IMR-90 (cell line): ENCODE measurements at regions not wholly inside any gene's neighbourhood (a gene's known extent, or its start where the extent isn't known, plus 50 kb on each side); places are given as distances from the start of the nearest gene placed in this dataset.

Source experiments
- BHLHE40 ChIP-seq: fragments of 150-350 bp; IDR thresholded peaks from 2 replicates; pipeline ENCODE4 v1.6.1; 2016; ENCODE audit warnings: mild to moderate bottlenecking, low read depth, low read length
- CEBPB ChIP-seq: IDR thresholded peaks from 2 replicates; pipeline ENCODE4 v1.6.1; 2012; ENCODE audit warnings: low read depth, low read length, improper control_type of control experiment
- CHD1 ChIP-seq: IDR thresholded peaks from 2 replicates; pipeline ENCODE4 v1.6.1; 2012; ENCODE audit warnings: low read depth, low read length, improper control_type of control experiment
- MAZ ChIP-seq: IDR thresholded peaks from 2 replicates; pipeline ENCODE4 v1.6.1; 2012; ENCODE audit warnings: low read depth, mild to moderate bottlenecking, low read length, improper control_type of control experiment, moderate library complexity, borderline replicate concordance
- MXI1 ChIP-seq: IDR thresholded peaks from 2 replicates; pipeline ENCODE4 v1.6.1; 2012; ENCODE audit warnings: low read depth, mild to moderate bottlenecking, low read length, moderate library complexity, borderline replicate concordance
- NFE2L2 ChIP-seq: fragments of 150-350 bp; IDR thresholded peaks from 2 replicates; pipeline ENCODE4 v1.6.1; 2016; ENCODE audit warnings: low read depth, mild to moderate bottlenecking, low read length
- POLR2A ChIP-seq: IDR thresholded peaks from 2 replicates; pipeline ENCODE4 v1.6.1; 2012; ENCODE audit warnings: mild to moderate bottlenecking, low read depth, low read length
- RAD21 ChIP-seq: IDR thresholded peaks from 2 replicates; pipeline ENCODE4 v1.6.1; 2012; ENCODE audit warnings: low read length, improper control_type of control experiment
- RFX5 ChIP-seq: IDR thresholded peaks from 2 replicates; pipeline ENCODE4 v1.8.0; 2012; ENCODE audit warnings: low read depth, mild to moderate bottlenecking, low read length, moderate library complexity
- SMC3 ChIP-seq: fragments of 150-350 bp; IDR thresholded peaks from 2 replicates; pipeline ENCODE4 v1.6.1; 2016; ENCODE audit warnings: low read depth, mild to moderate bottlenecking, antibody characterized with exemption, low read length, moderate library complexity
- TF ChIP-seq, protein P1 (sequence below): conservative IDR thresholded peaks from 2 replicates; pipeline ENCODE4 v1.5.1; 2012; ENCODE audit warnings: mild to moderate bottlenecking, low read depth, low read length, improper control_type of control experiment
- TF ChIP-seq, protein P2 (sequence below): fragments of 150-350 bp; IDR thresholded peaks from 2 replicates; pipeline ENCODE4 v1.6.1; 2016; ENCODE audit warnings: low read depth, mild to moderate bottlenecking, low read length, moderate library complexity, borderline replicate concordance
- TF ChIP-seq, protein P3 (sequence below): fragments of 150-350 bp; IDR thresholded peaks from 2 replicates; pipeline ENCODE4 v1.6.1; 2017; ENCODE audit warnings: mild to moderate bottlenecking, antibody characterized with exemption, low read length, low read depth

DNA sequence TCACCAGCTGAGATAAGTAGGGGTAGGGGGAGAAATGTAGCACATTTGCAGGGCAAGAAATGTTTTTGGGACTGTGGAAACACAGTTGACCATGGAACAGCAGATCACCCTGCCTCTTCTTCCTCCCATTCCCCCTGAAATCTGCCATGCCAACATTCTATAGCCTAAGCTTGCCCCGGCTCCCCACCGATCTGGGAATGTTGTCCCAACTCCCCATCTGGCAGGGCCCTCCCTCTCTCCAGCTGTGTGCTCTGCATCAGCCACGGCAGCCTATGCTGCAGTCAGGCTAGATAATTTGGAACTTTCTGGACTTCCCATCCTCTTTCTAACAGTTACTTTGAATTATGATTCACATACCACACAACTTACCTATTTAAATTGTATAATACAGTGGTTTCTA lies 425.1 kb upstream of the RAB6C start:
- TF ChIP-seq, protein P1, sequence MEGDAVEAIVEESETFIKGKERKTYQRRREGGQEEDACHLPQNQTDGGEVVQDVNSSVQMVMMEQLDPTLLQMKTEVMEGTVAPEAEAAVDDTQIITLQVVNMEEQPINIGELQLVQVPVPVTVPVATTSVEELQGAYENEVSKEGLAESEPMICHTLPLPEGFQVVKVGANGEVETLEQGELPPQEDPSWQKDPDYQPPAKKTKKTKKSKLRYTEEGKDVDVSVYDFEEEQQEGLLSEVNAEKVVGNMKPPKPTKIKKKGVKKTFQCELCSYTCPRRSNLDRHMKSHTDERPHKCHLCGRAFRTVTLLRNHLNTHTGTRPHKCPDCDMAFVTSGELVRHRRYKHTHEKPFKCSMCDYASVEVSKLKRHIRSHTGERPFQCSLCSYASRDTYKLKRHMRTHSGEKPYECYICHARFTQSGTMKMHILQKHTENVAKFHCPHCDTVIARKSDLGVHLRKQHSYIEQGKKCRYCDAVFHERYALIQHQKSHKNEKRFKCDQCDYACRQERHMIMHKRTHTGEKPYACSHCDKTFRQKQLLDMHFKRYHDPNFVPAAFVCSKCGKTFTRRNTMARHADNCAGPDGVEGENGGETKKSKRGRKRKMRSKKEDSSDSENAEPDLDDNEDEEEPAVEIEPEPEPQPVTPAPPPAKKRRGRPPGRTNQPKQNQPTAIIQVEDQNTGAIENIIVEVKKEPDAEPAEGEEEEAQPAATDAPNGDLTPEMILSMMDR: no peak
- TF ChIP-seq CHD1: no peak
- no peak for TF ChIP-seq MAZ
- no peak for TF ChIP-seq RAD21
- TF ChIP-seq RFX5: no peak
- no peak for TF ChIP-seq BHLHE40
- TF ChIP-seq SMC3: no peak
- TF ChIP-seq, protein P2, sequence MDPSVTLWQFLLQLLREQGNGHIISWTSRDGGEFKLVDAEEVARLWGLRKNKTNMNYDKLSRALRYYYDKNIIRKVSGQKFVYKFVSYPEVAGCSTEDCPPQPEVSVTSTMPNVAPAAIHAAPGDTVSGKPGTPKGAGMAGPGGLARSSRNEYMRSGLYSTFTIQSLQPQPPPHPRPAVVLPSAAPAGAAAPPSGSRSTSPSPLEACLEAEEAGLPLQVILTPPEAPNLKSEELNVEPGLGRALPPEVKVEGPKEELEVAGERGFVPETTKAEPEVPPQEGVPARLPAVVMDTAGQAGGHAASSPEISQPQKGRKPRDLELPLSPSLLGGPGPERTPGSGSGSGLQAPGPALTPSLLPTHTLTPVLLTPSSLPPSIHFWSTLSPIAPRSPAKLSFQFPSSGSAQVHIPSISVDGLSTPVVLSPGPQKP: no peak
- TF ChIP-seq, protein P3, sequence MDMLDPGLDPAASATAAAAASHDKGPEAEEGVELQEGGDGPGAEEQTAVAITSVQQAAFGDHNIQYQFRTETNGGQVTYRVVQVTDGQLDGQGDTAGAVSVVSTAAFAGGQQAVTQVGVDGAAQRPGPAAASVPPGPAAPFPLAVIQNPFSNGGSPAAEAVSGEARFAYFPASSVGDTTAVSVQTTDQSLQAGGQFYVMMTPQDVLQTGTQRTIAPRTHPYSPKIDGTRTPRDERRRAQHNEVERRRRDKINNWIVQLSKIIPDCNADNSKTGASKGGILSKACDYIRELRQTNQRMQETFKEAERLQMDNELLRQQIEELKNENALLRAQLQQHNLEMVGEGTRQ: no peak
- no peak for TF ChIP-seq POLR2A
- no peak for TF ChIP-seq CEBPB
- TF ChIP-seq NFE2L2: no peak
- no peak for TF ChIP-seq MXI1
